ENCODE measurements at regions not wholly inside any gene's neighbourhood (a gene's known extent, or its start where the extent isn't known, plus 50 kb on each side); places are given as distances from the start of the nearest gene placed in this dataset.

DNA sequence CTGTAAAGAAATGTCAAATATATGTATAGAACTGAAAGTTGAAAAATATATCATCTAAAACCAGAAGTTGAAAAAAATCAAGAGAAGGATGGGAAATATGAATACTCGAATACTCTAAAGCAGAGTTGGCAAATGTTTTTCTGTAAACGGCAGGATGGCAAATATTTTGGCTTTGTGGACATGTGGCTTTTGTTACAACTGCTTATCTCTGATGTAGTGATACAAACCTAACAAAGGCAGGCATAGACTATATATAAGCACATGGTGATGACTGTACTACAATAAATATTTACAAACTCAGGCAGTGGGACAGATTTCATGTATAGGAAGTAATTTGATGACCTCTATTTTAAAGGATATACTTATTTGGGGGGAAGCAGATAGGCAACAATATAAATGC is 224.6 kb upstream of the LRRTM4 start:
- Histone ChIP-seq H2AFZ (ENCODE audit: low read length) (no peak overlapping the region), H3K79me2 (ENCODE audit: insufficient read depth, low read length) (no peaks in the 10 kb centered on the region), H3K4me1 (ENCODE audit: insufficient read depth, low read length) (peaks cover 10% of the 10 kb centered on the region), H3K36me3 (replicated peaks in 1 of 2; ENCODE audit: control insufficient read depth in 1 of 2, insufficient read depth in 2 of 2, low read length in 2 of 2) (no peaks in the 10 kb centered on the region), H3K27me3 (ENCODE audit: control insufficient read depth in 1 of 2, insufficient read depth in 2 of 2, low read length in 2 of 2) (no peaks in the 10 kb centered on the region), H3K27ac (ENCODE audit: extremely low read length, insufficient read depth, low read length) (no peak overlapping the region), H4K20me1 (ENCODE audit: insufficient read depth, low read length) (no peaks in the 10 kb centered on the region), H3K9ac (ENCODE audit: insufficient read depth, low read depth, low read length) (no peak overlapping the region), H3K9me3 (ENCODE audit: low read length) (no peaks in the 10 kb centered on the region), H3K4me2 (ENCODE audit: low read depth, low read length) (no peak overlapping the region), H3K4me3 (replicated peaks in 1 of 3; ENCODE audit: insufficient read depth in 1 of 3, low read depth in 2 of 3, low read length in 3 of 3) (no peak overlapping the region)
- ChIA-PET POLR2A (no interaction called here), CTCF (ENCODE audit: low intra/inter-chr PET ratio, low total read pairs) (no interaction called here)
- FAIRE-seq (no peak), DNase-seq (ENCODE audit: low spot score) (peak; percentile 47), ATAC-seq (peak; percentile 45; the same call in 1 of the 3 replicates)
- TF ChIP-seq ZNF484 (CRISPR knock-in tag; IDR thresholded peaks at IDR 0.05; ENCODE audit: borderline replicate concordance, low read depth) = no peak
- no peak for TF ChIP-seq PHF8 (CRISPR knock-in tag; IDR thresholded peaks at IDR 0.05)
- TF ChIP-seq HMG20A (CRISPR knock-in tag; IDR thresholded peaks at IDR 0.05; ENCODE audit: borderline replicate concordance) = peak; percentile 28; the same call in 1 of the 2 replicates
- TF ChIP-seq CREB1 (IDR thresholded peaks at IDR 0.05) = no peak
- TF ChIP-seq CREB1 (CRISPR knock-in tag; IDR thresholded peaks at IDR 0.05) = no peak
- TF ChIP-seq FOXA3 (CRISPR knock-in tag; IDR thresholded peaks at IDR 0.05) = peak; percentile 29; the same call in 1 of the 2 replicates
- no peak for TF ChIP-seq ZNF720 (CRISPR knock-in tag; IDR thresholded peaks at IDR 0.05)
- TF ChIP-seq SOX6 (IDR thresholded peaks at IDR 0.05) = no peak
- TF ChIP-seq SOX6 (CRISPR knock-in tag; IDR thresholded peaks at IDR 0.05) = peak; percentile 40; the same call in 1 of the 2 replicates
- TF ChIP-seq, protein P1, sequence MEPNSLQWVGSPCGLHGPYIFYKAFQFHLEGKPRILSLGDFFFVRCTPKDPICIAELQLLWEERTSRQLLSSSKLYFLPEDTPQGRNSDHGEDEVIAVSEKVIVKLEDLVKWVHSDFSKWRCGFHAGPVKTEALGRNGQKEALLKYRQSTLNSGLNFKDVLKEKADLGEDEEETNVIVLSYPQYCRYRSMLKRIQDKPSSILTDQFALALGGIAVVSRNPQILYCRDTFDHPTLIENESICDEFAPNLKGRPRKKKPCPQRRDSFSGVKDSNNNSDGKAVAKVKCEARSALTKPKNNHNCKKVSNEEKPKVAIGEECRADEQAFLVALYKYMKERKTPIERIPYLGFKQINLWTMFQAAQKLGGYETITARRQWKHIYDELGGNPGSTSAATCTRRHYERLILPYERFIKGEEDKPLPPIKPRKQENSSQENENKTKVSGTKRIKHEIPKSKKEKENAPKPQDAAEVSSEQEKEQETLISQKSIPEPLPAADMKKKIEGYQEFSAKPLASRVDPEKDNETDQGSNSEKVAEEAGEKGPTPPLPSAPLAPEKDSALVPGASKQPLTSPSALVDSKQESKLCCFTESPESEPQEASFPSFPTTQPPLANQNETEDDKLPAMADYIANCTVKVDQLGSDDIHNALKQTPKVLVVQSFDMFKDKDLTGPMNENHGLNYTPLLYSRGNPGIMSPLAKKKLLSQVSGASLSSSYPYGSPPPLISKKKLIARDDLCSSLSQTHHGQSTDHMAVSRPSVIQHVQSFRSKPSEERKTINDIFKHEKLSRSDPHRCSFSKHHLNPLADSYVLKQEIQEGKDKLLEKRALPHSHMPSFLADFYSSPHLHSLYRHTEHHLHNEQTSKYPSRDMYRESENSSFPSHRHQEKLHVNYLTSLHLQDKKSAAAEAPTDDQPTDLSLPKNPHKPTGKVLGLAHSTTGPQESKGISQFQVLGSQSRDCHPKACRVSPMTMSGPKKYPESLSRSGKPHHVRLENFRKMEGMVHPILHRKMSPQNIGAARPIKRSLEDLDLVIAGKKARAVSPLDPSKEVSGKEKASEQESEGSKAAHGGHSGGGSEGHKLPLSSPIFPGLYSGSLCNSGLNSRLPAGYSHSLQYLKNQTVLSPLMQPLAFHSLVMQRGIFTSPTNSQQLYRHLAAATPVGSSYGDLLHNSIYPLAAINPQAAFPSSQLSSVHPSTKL (CRISPR knock-in tag; IDR thresholded peaks at IDR 0.05) = peak; percentile 51; the same call in 1 of the 2 replicates
- no peak for TF ChIP-seq ZNF775 (CRISPR knock-in tag; IDR thresholded peaks at IDR 0.05; ENCODE audit: borderline replicate concordance)
- no peak for TF ChIP-seq FOXP1 (IDR thresholded peaks at IDR 0.05)
- 0 out of 2 replicates have a peak, but pooled peaks have one; percentile 14 for TF ChIP-seq FOXP1 (CRISPR knock-in tag; IDR thresholded peaks at IDR 0.05)
- TF ChIP-seq FOSL2 (CRISPR knock-in tag; IDR thresholded peaks at IDR 0.05) = peak; percentile 66
- TF ChIP-seq SOX13 (IDR thresholded peaks at IDR 0.05) = no peak
- TF ChIP-seq SOX13 (CRISPR knock-in tag; conservative IDR thresholded peaks at IDR 0.05 in 1 of 2, IDR thresholded peaks at IDR 0.05 in 1 of 2) = peak in 1 of 2 experiments; percentile 70; a peak in 1 of 4 replicates
- peak; percentile 68; the same call in 1 of the 2 replicates for TF ChIP-seq SOX5 (CRISPR knock-in tag; IDR thresholded peaks at IDR 0.05; ENCODE audit: borderline replicate concordance)
- TF ChIP-seq, protein P2, sequence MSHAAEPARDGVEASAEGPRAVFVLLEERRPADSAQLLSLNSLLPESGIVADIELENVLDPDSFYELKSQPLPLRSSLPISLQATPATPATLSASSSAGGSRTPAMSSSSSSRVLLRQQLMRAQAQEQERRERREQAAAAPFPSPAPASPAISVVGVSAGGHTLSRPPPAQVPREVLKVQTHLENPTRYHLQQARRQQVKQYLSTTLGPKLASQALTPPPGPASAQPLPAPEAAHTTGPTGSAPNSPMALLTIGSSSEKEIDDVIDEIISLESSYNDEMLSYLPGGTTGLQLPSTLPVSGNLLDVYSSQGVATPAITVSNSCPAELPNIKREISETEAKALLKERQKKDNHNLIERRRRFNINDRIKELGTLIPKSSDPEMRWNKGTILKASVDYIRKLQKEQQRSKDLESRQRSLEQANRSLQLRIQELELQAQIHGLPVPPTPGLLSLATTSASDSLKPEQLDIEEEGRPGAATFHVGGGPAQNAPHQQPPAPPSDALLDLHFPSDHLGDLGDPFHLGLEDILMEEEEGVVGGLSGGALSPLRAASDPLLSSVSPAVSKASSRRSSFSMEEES (CRISPR knock-in tag; IDR thresholded peaks at IDR 0.05) = 0 out of 2 replicates have a peak, but pooled peaks have one; percentile 43
- TF ChIP-seq FOXA1 (IDR thresholded peaks at IDR 0.05) = no peak
- 0 out of 2 replicates have a peak, but pooled peaks have one; percentile 11 for TF ChIP-seq FOXA1 (CRISPR knock-in tag; IDR thresholded peaks at IDR 0.05)
- 0 out of 2 replicates have a peak, but pooled peaks have one; percentile 18 for TF ChIP-seq GATAD2A (CRISPR knock-in tag; IDR thresholded peaks at IDR 0.05)
- TF ChIP-seq NFIC (IDR thresholded peaks at IDR 0.05; ENCODE audit: low read length) = peak; percentile 34; the same call in 1 of the 2 replicates
- no peak for TF ChIP-seq NRL (CRISPR knock-in tag; IDR thresholded peaks at IDR 0.05; ENCODE audit: borderline replicate concordance)
- no peak for TF ChIP-seq ELF1 (CRISPR knock-in tag; IDR thresholded peaks at IDR 0.05)
- peak in 1 of 2 experiments; percentile 44; a peak in 1 of 4 replicates for TF ChIP-seq EP300 (IDR thresholded peaks at IDR 0.05; ENCODE audit: low read depth in 2 of 2, low read length in 2 of 2)
- TF ChIP-seq EP300 (CRISPR knock-in tag; IDR thresholded peaks at IDR 0.05; ENCODE audit: borderline replicate concordance) = no peak
- WGBS (ENCODE audit: low lambda C conversion rate) = 4% methylated on average over 2 of the region's 2 CpGs
- no TSS peak for BruUV-seq (replicated peaks)
- in situ Hi-C loops (cut with HindIII; ENCODE audit: extremely low pct_ligation_motif_present, low pct_unique_long_range_greater_than_20kb) = no loop called here
- intact Hi-C loops (cut with micrococcal nuclease; ENCODE audit: unreplicated experiment) = no loop called here

Data from HepG2 (cell line).